HCT116 (cell line): ENCODE measurements at regions not wholly inside any gene's neighbourhood (a gene's known extent, or its start where the extent isn't known, plus 50 kb on each side); places are given as distances from the start of the nearest gene placed in this dataset.

Source experiments
- CTCF ChIP-seq, 3 experiments: fragments of 200-600 bp in 1 of 3; sonication (generic) in 1 of 3; IDR thresholded peaks in 2 of 3; conservative IDR thresholded peaks in 1 of 3; 2 replicates each; pipeline ENCODE4 v1.5.1; 2012 to 2017; ENCODE audit warnings: low read depth in 2 of 3, low read length in 2 of 3, antibody characterized with exemption in 1 of 3, borderline replicate concordance in 1 of 3, control low read depth in 1 of 3, mild to moderate bottlenecking in 1 of 3, mixed read lengths in 1 of 3, mixed run types in 1 of 3, moderate library complexity in 1 of 3; ENCODE audit not compliant: insufficient read depth in 1 of 3
- EZH2phosphoT487 ChIP-seq: fragments of 200-600 bp; IDR thresholded peaks from 2 replicates; pipeline ENCODE4 v1.6.1; 2018; ENCODE audit warnings: antibody characterized with exemption, borderline replicate concordance
- POLR2A ChIP-seq: IDR thresholded peaks from 2 replicates; pipeline ENCODE4 v1.7.0; 2011; ENCODE audit warnings: borderline replicate concordance; ENCODE audit not compliant: insufficient read depth, insufficient read length; ENCODE audit errors: extremely low read depth
- POLR2AphosphoS5 ChIP-seq: IDR thresholded peaks from 2 replicates; pipeline ENCODE4 v1.6.1; 2011; ENCODE audit warnings: mild to moderate bottlenecking, low read depth, low read length, moderate library complexity
- REST ChIP-seq: IDR thresholded peaks from 2 replicates; pipeline ENCODE4 v1.6.1; 2012; ENCODE audit warnings: low read depth
- SP1 ChIP-seq: IDR thresholded peaks from 2 replicates; pipeline ENCODE4 v1.6.1; 2012; ENCODE audit warnings: low read depth
- TCF7L2 ChIP-seq: IDR thresholded peaks from 2 replicates; pipeline ENCODE4 v1.7.0; 2011; ENCODE audit warnings: borderline replicate concordance, inconsistent platforms; ENCODE audit not compliant: insufficient read depth, insufficient read length; ENCODE audit errors: extremely low read depth
- YY1 ChIP-seq: IDR thresholded peaks from 2 replicates; pipeline ENCODE4 v1.6.1; 2011; ENCODE audit warnings: low read length, low read depth, moderate library complexity, mild to moderate bottlenecking; ENCODE audit not compliant: insufficient replicate concordance; ENCODE audit errors: extremely low read depth
- ZNF274 ChIP-seq: fragments of 200-500 bp; sonication (Bioruptor generic); IDR thresholded peaks from 2 replicates; pipeline ENCODE4 v1.6.1; 2014; ENCODE audit warnings: mild to moderate bottlenecking, low read depth, low read length, inconsistent platforms

DNA sequence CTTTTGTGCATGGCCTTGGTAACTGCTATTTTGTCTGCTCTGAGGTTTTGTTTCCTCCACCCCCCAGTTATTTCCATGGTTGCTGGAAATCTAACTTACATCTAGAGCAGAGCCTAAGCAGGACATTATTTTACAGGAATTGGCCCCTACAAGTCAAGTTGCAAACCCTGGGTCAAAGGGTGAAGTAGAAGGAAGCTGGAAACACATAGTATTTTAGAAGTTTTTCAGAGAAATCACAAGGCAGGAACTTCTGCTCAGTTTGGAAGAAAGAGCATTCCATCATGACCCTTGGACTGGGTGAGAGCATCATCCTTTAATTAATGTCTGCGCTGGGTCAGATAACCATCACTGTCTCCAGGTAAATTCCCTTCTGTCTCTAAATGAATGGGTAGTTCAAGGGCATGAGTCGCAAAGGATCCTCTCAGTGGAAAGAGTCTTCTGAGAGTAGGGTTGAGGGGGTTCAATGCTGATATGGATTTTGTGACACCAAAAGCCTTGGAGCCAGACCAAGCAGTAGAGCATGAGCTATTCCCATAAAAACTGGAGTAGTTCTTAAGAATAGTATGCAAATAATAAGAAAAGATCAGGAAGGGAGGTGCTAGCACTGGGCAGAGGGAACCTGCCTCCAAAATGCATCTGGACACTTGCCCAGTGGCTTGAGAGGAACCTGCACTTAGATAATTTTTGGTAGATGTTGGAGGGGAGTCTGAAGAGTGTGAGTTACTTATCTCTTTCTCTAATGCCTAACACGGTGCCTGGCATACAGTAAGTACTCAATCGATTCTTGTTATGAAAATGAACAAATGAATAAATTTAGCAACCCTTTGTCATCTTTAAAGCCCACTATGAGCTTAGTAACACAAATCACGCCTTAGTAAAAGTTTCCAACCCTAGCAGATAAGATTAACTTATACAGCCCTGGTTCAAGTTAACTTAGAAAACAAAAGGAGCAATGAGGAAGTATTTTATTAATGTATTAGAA is 160.6 kb upstream of the ADO start:
- TF ChIP-seq SP1 = no peak
- TF ChIP-seq POLR2AphosphoS5 = no peak
- no peak for TF ChIP-seq POLR2A
- no peak for TF ChIP-seq REST
- no peak for TF ChIP-seq CTCF (IDR thresholded peaks at IDR 0.05 in 2 of 3, conservative IDR thresholded peaks at IDR 0.05 in 1 of 3; ENCODE audit: borderline replicate concordance in 1 of 3, insufficient read depth in 1 of 3, low read depth in 2 of 3, low read length in 2 of 3)
- TF ChIP-seq EZH2phosphoT487 = no peak
- no peak for TF ChIP-seq TCF7L2
- no peak for TF ChIP-seq ZNF274
- TF ChIP-seq YY1 = no peak
